HG03442 (cell line): ENCODE measurements at regions not wholly inside any gene's neighbourhood (a gene's known extent, or its start where the extent isn't known, plus 50 kb on each side); places are given as distances from the start of the nearest gene placed in this dataset.
"Not testable (repeated sequence)": the region's sequence is repeated elsewhere in the genome, so short reads cannot be mapped to it uniquely, and the experiment has no call there.

ENCODE experiments used
- ATAC-seq: cut with Tn5 transposase; IDR thresholded peaks from one replicate; pipeline ENCODE4 v1.9.1; 2021; ENCODE audit warnings: mild to moderate bottlenecking, moderate library complexity; ENCODE audit not compliant: unreplicated experiment

- ATAC-seq = no peak
Observed at GRCh38 chr15:61376516-61376915, 147.4 kb upstream of the RORA start.

- no peak for ATAC-seq
Observed at GRCh38 chr15:61374848-61375247, 145.7 kb upstream of the RORA start.

- ATAC-seq = no peak
Observed at GRCh38 chr15:61367953-61368352, 138.9 kb upstream of the RORA start.

DNA sequence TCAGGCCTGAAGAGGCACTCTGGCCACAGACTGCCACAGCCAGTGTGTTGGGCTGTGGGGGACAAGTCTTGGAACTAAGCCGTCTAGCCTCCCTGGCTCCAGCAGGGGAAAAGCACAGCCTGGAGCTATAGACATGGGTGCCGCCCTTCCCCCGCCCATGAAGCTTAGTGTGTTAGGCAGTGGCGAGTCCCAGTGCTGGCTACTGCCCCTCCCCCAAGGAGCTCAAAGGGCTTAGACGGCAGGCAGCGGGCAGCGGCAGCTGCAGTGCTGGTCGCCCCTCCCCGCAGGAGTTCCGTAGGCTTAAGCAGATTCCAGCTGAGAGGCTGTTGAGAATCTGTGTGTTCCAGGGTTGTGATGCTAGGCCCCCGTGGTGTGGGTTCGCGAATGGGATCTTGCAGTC lies 135.8 kb upstream of the RORA start:
- no peak for ATAC-seq

- not testable (repeated sequence) for ATAC-seq
Observed at GRCh38 chr15:61362912-61363311, 133.8 kb upstream of the RORA start.

DNA sequence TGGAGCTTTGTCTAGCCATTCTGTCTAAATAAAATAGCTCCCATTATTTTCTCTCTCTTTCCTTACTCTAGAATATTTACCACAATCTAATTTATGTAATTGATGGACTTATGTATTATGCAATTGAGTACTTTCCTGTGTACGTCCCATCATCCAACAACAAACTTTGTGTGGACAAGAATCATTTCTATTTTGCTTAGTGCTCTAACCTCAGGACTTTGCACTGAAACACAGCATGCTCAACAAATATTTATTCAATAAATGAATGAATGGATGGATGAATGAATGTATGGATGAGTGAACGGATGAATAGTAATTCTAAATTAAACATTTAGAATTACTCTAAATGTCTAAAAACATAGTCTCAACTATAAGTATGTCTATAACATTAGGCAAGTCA lies 115.2 kb upstream of the RORA start:
- ATAC-seq = no peak

DNA sequence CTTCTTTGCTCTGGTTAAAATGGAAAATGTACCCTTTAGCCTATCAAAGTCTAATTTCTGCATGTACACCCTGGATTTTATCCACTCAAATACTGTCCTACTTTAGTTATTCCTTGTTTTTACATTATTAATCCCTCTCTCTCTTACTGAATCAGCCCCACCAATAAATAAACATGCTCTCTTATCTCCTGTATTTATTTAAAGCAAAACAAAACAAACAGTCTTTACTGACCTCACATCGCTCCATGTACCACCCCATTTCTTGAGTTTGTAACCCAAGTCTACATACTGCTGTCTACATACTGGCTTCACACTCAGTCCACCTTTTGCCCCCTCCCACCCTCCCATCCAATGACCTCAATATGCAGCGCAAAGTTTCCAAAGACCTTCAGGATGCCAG lies 113.3 kb upstream of the RORA start:
- no peak for ATAC-seq

DNA sequence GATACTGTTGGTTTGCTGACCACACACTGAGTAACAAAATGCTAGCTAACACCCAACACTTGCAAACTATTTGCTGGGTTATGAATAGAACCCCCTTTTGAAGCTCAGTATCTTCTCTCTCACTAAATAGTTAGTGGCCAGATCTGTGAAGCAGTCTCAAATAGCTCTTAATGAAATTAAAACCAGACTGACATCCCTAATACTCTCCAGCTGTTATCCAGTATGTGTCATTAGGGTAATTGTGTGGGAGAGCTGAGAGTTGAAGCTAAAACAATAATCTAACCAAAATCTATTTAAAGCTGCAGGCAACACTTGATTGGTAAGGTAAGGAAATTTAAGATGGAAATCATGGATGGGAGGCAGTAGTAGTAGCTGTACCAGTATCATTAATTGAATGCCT lies 110.4 kb upstream of the RORA start:
- ATAC-seq = no peak

- ATAC-seq = no peak
Observed at GRCh38 chr15:61337541-61337940, 108.4 kb upstream of the RORA start.

- ATAC-seq = no peak
Observed at GRCh38 chr15:61336026-61336638, 107.0 kb upstream of the RORA start.

GRCh38 chr15:61334714-61335113 lies 105.6 kb upstream of the RORA start:
- ATAC-seq = not testable (repeated sequence)

DNA sequence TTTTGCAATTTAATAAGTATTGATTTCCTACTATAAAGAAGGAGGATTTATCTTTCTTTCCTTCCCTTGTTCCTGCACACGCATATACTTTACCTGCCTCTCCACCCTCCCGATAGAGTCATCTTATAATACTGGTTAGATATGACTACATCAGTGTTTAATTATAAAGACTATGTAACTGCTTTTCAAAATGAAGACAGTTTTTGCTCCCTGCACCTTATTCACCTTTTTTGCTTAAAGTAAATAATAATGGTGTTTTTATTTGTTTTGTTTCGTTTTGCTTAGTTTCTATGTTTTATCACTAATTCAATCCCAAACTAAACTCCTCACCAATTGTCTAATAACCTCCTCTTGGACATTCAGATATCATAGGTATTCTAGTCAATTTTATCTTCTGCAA lies 101.9 kb upstream of the RORA start:
- no peak for ATAC-seq

DNA sequence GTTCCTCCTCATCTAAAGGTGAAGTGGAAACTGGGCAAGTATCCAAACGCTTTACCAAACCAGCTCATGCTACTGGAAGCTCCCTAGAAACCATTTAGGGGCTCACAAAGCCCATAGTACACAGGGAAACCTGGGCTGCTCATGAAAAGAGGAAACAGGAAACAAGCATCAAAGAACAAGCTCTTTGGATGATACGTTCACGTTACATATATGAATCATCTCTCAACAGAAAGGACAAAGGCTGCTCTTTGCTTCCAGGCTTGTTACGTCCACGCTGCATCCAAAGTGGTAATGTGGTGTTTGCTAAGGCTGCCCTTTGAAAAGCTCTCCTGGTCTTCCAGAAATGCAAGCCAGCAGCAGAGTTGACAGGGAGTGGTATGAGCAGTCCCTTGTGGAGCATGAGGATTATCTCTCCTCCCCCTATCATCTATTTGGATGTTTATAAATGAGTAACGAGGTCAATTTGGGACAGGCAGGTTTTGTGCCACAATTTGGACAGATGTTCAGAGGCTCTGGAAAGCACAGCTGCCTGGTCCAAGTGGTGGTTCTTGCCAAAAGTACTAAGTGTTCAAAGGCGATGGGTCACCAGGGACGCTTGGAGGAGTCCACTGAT lies 98.0 kb upstream of the RORA start:
- peak; percentile 53 for ATAC-seq

DNA sequence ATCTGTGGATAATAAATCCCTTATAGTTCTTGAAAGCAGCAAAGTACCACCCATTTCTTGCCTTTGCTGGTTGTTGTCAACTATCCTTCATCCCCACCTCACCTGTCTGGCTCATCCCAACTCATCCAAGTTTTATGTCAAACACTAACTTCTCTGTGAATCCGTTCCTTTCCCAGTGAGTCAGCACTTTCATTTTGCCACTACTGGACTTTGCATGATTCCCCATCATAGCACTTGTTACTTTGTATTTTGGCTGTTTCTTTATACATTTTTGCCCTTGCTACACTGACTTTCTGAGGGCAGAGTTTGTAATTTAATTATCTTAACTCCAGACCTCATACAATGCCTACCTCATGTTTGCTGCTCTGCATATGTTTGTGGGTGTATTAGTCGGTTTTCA lies 90.8 kb upstream of the RORA start:
- no peak for ATAC-seq

DNA sequence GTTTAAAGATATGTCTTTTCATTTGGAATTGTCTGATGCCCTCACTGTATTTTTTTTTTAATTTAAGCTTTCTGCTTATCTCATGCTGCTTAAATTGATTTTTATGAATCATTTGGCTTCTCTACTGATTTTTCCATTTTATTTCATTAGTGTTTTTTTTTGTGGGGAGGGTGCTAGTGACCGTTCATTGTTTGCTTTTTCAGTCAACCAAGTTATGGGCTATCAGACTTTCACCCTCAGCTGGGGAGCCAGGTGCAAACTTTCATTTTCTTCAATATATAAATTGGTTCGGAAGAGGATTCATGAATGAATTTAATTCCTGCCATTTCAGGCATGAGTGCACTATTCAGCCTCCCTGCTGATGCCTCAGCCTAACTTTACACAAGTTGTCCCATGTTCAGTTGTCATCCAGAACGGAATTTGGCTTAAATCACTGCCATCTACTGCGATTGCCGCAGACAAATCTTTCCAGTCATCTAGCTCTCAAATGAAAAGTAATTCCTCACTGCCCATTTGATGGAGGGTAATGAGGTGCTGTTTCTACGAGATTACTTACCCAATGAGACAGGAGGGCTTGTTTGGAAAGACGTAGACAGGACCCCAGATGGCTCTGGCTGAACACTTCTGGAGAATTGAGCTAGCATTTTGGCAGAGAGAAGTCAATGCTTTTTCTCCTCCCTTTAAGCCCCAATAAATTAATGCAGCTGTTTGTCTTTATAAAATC lies 89.9 kb upstream of the RORA start:
- no peak for ATAC-seq

DNA sequence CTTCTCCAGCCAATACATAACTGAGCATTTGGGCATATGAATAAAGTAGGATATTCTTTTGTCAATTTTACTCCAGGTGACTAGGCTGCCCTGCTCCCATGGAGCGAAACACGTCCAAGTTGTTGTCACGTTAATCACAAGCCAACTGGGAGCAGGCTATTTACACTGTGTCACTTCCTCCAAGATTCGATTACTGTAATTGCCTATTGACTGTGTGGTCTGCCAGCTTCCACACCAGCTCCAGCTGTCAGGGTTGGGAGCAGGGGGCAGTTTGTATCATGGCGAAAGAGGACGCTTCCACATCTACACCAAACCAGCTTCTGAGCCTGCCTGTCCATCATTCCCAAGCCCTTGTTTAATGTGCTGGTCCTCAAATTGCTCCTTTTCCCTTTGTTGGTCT lies 89.2 kb upstream of the RORA start:
- ATAC-seq = no peak

DNA sequence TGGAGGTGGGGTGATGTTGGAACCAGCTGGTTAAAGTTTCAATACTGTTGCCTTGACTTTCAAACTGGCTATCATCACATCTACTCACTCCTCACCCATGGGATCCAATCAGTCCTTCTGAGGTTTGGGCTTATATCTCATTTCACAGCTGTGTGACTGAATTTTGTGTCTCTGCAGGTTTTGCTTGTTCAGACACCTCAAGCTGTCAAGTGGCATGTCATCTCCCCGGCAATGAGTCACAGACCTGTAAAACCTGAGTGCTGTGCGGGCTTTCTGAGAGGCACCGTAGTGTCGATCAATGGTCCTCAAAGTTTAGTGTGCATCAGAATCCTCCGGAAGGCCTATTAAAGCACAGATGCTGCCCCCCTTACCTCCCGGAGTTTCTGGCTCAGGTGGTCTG lies 86.4 kb upstream of the RORA start:
- no peak for ATAC-seq

GRCh38 chr15:61314427-61314826 lies 85.3 kb upstream of the RORA start:
- no peak for ATAC-seq

DNA sequence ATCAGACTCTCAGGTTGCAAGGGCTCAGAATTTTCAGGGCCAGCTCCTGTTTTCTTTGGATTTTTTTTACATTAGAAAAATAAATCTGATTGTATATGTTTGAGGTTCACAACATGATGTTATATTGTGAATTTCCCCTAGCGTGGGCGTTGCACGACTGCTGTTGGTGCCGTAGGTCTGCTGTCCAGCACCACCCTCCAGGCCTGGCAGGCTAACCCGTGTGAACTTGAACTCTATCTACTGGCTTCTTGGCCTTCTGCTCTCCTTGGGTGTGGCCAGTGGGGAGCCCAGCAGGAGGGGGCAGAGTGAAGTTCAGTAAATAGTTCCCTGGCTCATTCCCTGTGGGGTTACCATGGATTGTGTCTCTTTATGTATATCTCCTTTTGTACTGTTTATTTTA lies 80.5 kb upstream of the RORA start:
- no peak for ATAC-seq

DNA sequence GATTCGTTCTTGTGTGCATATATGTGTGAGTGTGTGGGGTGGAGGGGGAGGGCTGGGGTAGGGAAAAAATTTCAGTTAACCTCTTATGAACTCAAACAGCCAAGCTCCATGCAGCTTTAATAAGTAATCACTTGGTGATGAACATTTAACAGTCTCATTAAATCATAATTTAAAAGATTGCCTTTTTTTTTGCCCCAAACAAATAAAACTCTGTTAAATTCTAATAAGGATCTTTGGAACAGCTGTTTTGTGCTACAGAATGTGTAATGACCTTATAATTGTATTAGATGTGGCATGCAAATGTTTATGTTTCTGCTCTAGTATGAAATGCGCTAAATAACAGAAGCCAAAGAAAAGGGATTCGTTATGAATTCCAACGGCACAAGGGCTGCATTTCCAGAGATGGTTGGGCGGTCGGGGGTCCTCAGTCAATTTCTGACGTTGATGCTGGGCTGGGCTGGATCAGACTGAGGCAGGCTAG lies 80.0 kb upstream of the RORA start:
- no peak for ATAC-seq

DNA sequence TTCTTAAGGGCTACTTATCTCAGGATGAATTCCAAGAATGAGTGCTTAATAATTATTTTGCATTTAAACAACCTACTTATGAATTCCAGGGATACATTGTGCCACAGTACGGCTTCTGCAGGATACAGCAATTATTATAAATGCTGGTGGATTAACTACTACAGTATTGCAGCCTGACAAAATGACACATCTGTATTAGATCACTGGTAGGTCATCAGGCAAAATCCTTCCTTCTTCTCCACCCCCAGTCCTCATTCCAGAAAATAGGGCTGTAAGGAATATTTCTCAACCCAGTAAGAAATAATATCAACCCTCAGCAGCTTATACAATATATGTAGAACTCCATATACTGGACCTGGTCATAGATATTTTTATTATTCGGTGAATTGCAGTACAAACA lies 79.3 kb upstream of the RORA start:
- ATAC-seq = no peak

- no peak for ATAC-seq
Observed at GRCh38 chr15:61307474-61307873, 78.4 kb upstream of the RORA start.
